ENCODE measurements at regions not wholly inside any gene's neighbourhood (a gene's known extent, or its start where the extent isn't known, plus 50 kb on each side); places are given as distances from the start of the nearest gene placed in this dataset.

- in situ Hi-C loops (cut with HindIII; ENCODE audit: low sequenced_read_pairs), result no loop called here
Observed at GRCh38 chr14:101200650-101201516, 297.4 kb upstream of the RTL1 start.

GRCh38 chr14:101201535-101202151 lies 298.1 kb upstream of the RTL1 start:
- in situ Hi-C loops (cut with HindIII; ENCODE audit: low sequenced_read_pairs), result no loop called here

GRCh38 chr14:101202627-101203404 lies 299.3 kb upstream of the RTL1 start:
- in situ Hi-C loops (cut with HindIII; ENCODE audit: low sequenced_read_pairs), result no loop called here

- in situ Hi-C loops (cut with HindIII; ENCODE audit: low sequenced_read_pairs), result no loop called here
Observed at GRCh38 chr14:101206556-101206955, 303.0 kb upstream of the RTL1 start.

- in situ Hi-C loops (cut with HindIII; ENCODE audit: low sequenced_read_pairs), result no loop called here
Observed at GRCh38 chr14:101207041-101207440, 303.5 kb upstream of the RTL1 start.

GRCh38 chr14:101207897-101208296 lies 304.4 kb upstream of the RTL1 start:
- in situ Hi-C loops (cut with HindIII; ENCODE audit: low sequenced_read_pairs), result no loop called here

GRCh38 chr14:101209594-101209993 lies 306.1 kb upstream of the RTL1 start:
- in situ Hi-C loops (cut with HindIII; ENCODE audit: low sequenced_read_pairs), result no loop called here

GRCh38 chr14:101215266-101215665 lies 311.7 kb upstream of the RTL1 start:
- in situ Hi-C loops (cut with HindIII; ENCODE audit: low sequenced_read_pairs), result loop anchor here (5.0 kb wide), 1 partner anchor 48 kb away; no protein-coding TSS in a partner anchor

GRCh38 chr14:101215927-101216326 lies 312.4 kb upstream of the RTL1 start:
- in situ Hi-C loops (cut with HindIII; ENCODE audit: low sequenced_read_pairs), result loop anchor here (5.0 kb wide), 1 partner anchor 49 kb away; no protein-coding TSS in a partner anchor

- in situ Hi-C loops (cut with HindIII; ENCODE audit: low sequenced_read_pairs), result loop anchor here (5.0 kb wide), 1 partner anchor 49 kb away; no protein-coding TSS in a partner anchor
Observed at GRCh38 chr14:101216366-101217079, 313.0 kb upstream of the RTL1 start.

GRCh38 chr14:101217080-101217463 lies 313.6 kb upstream of the RTL1 start:
- in situ Hi-C loops (cut with HindIII; ENCODE audit: low sequenced_read_pairs), result loop anchor here (5.0 kb wide), 1 partner anchor 50 kb away; no protein-coding TSS in a partner anchor

- in situ Hi-C loops (cut with HindIII; ENCODE audit: low sequenced_read_pairs), result loop anchor here (5.0 kb wide), 1 partner anchor 50 kb away; no protein-coding TSS in a partner anchor
Observed at GRCh38 chr14:101217616-101218371, 314.3 kb upstream of the RTL1 start.

- in situ Hi-C loops (cut with HindIII; ENCODE audit: low sequenced_read_pairs), result loop anchor here (5.0 kb wide), 1 partner anchor 53 kb away; no protein-coding TSS in a partner anchor
Observed at GRCh38 chr14:101219896-101220703, 316.6 kb upstream of the RTL1 start.

- in situ Hi-C loops (cut with HindIII; ENCODE audit: low sequenced_read_pairs), result no loop called here
Observed at GRCh38 chr14:101220921-101221510, 317.5 kb upstream of the RTL1 start.

GRCh38 chr14:101221549-101222160 lies 318.1 kb upstream of the RTL1 start:
- in situ Hi-C loops (cut with HindIII; ENCODE audit: low sequenced_read_pairs), result no loop called here

- in situ Hi-C loops (cut with HindIII; ENCODE audit: low sequenced_read_pairs), result no loop called here
Observed at GRCh38 chr14:101222362-101223070, 319.0 kb upstream of the RTL1 start.

GRCh38 chr14:101223127-101223526 lies 319.6 kb upstream of the RTL1 start:
- in situ Hi-C loops (cut with HindIII; ENCODE audit: low sequenced_read_pairs), result no loop called here

Data from DLD1 (cell line).